PC-3 (cell line): ENCODE measurements at regions not wholly inside any gene's neighbourhood (a gene's known extent, or its start where the extent isn't known, plus 50 kb on each side); places are given as distances from the start of the nearest gene placed in this dataset.

Experiments used
- EZH2 ChIP-seq: fragments of 300-600 bp; sonication (generic); IDR thresholded peaks from one replicate; pipeline ENCODE4 v1.6.1; 2017; ENCODE audit warnings: antibody characterized with exemption, mild to moderate bottlenecking, low read length; ENCODE audit not compliant: unreplicated experiment
- EZH2phosphoT487 ChIP-seq: fragments of 300-600 bp; sonication (generic); IDR thresholded peaks from 2 replicates; pipeline ENCODE4 v1.6.1; 2018; ENCODE audit warnings: mild to moderate bottlenecking, antibody characterized with exemption, low read length, borderline replicate concordance
- TF ChIP-seq, protein P1 (sequence below): fragments of 300-600 bp; sonication (generic); conservative IDR thresholded peaks from 2 replicates; pipeline ENCODE4 v1.5.1; 2017; ENCODE audit warnings: antibody characterized with exemption, low read depth, mild to moderate bottlenecking, low read length

GRCh38 chr10:113434315-113434714 lies 118.5 kb upstream of the HABP2 start:
- TF ChIP-seq, protein P1, sequence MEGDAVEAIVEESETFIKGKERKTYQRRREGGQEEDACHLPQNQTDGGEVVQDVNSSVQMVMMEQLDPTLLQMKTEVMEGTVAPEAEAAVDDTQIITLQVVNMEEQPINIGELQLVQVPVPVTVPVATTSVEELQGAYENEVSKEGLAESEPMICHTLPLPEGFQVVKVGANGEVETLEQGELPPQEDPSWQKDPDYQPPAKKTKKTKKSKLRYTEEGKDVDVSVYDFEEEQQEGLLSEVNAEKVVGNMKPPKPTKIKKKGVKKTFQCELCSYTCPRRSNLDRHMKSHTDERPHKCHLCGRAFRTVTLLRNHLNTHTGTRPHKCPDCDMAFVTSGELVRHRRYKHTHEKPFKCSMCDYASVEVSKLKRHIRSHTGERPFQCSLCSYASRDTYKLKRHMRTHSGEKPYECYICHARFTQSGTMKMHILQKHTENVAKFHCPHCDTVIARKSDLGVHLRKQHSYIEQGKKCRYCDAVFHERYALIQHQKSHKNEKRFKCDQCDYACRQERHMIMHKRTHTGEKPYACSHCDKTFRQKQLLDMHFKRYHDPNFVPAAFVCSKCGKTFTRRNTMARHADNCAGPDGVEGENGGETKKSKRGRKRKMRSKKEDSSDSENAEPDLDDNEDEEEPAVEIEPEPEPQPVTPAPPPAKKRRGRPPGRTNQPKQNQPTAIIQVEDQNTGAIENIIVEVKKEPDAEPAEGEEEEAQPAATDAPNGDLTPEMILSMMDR = no peak
- no peak for TF ChIP-seq EZH2
- TF ChIP-seq EZH2phosphoT487 = no peak
